Urothelium cell line (cell line): ENCODE measurements at regions not wholly inside any gene's neighbourhood (a gene's known extent, or its start where the extent isn't known, plus 50 kb on each side); places are given as distances from the start of the nearest gene placed in this dataset.

Source experiments
- DNase-seq: peaks from one replicate; pipeline ENCODE4 v3.0.0; 2011; ENCODE audit warnings: low spot score, mixed read lengths
- FAIRE-seq: peaks from 2 replicates; lab custom pipeline; 2011; peaks lifted over from hg19 to GRCh38; lab: Jason Lieb, UNC

DNA sequence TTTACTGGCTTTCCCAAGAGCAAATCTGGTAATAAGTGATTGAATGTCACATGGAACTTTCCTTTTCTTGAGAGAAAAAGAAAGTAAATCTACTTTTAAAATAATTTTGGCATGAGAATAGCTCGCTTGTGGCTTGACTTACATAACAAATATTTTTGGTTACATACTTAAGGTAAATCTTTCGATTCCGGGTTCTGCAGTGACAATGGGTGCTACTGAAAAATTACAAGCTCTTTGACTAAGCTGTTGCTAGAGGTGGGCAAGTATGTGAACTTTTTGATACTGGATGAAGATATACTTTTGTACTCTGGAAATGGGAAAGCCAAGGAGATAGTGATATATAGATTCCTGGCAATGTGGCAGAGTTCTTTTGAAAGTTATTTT is 51.9 kb upstream of the OTOL1 start:
- no peak for DNase-seq
- FAIRE-seq, result no peak

DNA sequence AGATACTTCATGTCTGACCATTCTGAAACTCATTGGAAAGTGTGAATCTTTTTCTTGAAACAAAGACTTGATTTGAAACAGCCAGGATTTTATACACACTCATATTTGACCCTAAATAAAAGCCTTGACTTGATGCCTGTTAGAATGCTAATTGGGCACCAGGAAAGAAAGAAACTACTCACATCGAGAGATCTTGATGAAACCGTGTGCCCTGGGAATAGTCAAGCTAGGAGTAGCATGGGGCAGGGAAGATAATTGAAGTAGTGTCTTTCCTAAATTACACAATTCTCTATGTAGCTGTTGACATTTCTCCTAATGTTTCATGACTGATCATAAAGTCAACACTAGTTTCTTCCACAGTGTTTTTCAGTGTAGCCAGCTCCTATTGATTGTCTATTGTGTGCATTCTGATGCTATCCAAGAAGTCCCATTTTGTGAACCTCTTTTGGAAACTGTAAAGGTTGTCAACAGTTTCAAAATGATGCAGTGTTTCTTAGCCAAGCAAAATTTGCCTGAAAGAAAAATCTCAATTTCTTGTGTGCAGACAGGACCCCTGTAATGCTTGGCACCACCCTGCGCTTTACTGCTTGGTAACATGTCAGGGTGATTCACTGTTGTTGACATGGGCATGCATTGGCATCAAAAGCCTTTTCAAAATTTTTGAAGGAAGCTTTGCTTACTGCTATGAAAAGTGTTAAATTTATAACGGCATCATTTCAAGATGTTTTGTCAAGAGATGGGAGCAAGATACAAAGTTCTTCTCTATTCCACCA is 52.5 kb upstream of the OTOL1 start:
- FAIRE-seq, result no peak
- no peak for DNase-seq

DNA sequence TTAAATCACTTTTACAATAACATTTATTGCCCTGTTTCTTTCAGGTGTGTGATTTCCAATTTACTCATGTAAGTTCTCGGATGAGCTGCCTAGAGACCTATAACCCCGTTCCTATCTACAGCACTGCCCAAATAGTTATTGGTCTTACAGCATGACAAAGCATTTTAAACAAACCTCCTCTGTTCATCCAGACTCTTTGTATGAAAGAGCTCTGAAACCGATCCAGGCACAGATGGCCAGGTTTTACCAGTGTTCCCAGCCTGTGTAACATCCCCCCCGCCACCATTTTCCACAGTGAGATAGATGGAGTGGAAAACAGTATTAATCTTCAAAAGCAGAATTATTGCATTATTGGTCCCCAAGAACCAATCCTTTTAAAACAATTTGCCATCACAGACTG is 59.0 kb upstream of the SPTSSB start:
- FAIRE-seq, result no peak
- DNase-seq, result no peak

DNA sequence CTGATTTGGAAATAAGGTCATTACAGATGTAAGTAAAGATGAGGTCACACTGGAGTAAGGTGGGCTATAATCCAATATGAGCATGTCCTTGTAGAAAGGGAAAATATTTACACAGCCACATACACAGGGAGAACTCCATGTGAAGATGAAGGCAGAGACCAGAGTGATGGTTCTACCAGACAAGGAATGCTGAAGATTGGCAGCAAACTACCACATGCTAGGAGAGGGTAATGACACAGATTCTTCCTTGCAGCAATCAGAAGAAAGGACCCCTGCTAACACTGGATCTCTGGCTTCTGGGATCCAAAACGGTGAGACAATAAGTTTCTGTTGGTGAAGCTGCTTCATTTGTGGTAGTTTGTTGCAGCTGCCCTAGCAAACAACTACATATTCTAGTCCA is 56.0 kb upstream of the SPTSSB start:
- DNase-seq (no peak), FAIRE-seq (no peak)

DNA sequence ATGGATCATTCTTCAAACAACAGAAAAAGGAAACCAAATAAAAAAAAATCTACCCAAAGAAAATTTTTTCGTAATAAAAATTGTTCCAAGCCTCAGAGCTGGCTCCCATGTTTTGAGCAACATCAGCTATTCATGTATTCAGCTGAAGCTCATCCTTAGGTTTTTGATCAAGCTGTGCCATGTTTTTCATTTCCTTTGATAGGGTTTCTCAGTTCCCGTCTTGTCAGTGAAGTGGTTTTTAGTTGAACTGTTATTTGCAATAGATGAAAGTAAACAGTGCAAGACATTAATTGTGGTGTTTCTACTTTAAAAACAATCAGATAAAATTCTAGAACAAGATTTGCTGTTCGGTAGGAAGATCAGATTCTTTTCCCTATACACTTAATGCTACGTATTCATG is 55.4 kb upstream of the SPTSSB start:
- FAIRE-seq, result no peak
- DNase-seq, result no peak

DNA sequence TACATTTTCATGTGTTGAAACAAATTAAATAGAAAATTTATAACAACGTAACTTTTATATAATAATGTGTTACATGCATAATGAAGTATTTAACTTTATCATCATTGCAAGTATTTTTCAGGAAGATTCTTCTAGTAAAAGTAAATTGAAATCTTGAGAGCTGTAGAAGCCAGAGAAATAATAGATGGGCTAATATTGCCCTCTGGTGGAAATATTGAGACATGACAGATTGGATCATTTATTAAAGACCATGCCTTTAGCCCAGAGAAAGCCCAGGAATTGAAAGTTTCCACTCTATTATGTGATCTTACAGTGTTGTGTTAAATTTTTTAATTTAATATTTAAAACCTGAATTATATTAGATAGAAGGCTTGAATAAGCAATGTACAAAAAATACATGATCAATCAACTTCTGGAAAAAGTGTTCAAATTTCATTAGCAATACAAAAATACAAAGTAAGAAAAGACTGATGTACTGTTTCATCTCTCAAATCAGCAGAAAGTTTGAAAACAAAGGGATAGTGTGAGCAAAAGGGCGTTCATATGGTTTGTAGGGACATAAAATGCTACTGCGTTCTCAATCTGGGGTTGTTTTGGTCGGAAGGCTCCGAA is 52.7 kb upstream of the SPTSSB start:
- no peak for FAIRE-seq
- peak; percentile 25 for DNase-seq

DNA sequence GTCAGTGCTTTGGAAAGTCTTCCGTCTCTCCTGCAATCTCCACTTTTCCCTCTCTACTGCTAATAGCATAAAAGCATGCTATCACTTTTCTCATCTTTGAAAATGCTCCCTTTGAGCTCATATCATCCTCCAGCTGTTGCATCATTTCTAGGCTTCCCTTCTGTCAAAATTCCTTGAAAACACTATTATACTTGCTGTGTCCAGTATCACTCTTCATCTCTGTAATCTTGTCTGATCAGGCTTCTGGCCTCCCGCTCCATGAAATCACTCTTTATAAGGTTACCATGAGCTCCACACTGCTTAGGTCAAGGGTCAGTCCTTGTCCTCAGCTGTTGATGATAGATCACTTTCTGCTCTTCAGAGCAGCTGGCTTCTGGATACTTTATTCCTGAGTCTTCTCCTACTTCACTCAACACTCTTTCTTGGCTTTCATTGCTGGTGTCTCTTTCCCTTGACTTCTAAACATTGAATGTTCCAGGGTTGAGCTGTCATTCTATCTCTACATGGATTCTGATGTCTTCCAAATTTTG is 50.9 kb upstream of the SPTSSB start:
- FAIRE-seq (no peak), DNase-seq (no peak)
